ENCODE measurements at regions not wholly inside any gene's neighbourhood (a gene's known extent, or its start where the extent isn't known, plus 50 kb on each side); places are given as distances from the start of the nearest gene placed in this dataset.

GRCh38 chr11:28636566-28636965 lies 528.4 kb downstream of the METTL15 start:
- TF ChIP-seq ZNF384 (IDR thresholded peaks at IDR 0.05): no peak
- TF ChIP-seq FOXM1 (IDR thresholded peaks at IDR 0.05; ENCODE audit: borderline replicate concordance): no peak
